Hepatocyte (in vitro differentiated cells): ENCODE measurements at regions not wholly inside any gene's neighbourhood (a gene's known extent, or its start where the extent isn't known, plus 50 kb on each side); places are given as distances from the start of the nearest gene placed in this dataset.

Experiments used
- DNase-seq: peaks from one replicate; pipeline ENCODE4 v3.0.0-alpha.2; 2016; ENCODE audit warnings: low spot score
- H2AFZ ChIP-seq: fragments of 200-600 bp; sonication (generic); 2 replicates; pipeline ENCODE4 v1.6.0; 2016; ENCODE audit warnings: antibody characterized with exemption, mild to moderate bottlenecking
- H3K27ac ChIP-seq: fragments of 200-600 bp; sonication (generic); 2 replicates; pipeline ENCODE4 v1.5.1; 2016; ENCODE audit warnings: mild to moderate bottlenecking
- H3K27me3 ChIP-seq: fragments of 200-600 bp; sonication (generic); 2 replicates; pipeline ENCODE4 v1.6.1; 2016
- H3K36me3 ChIP-seq: fragments of 200-600 bp; sonication (generic); replicated peaks from 2 replicates; pipeline ENCODE4 v1.5.1; 2016; ENCODE audit warnings: low read depth; ENCODE audit not compliant: insufficient read depth
- H3K4me1 ChIP-seq: fragments of 200-600 bp; sonication (generic); 2 replicates; pipeline ENCODE4 v1.5.1; 2016; ENCODE audit warnings: mild to moderate bottlenecking, moderate library complexity; ENCODE audit not compliant: insufficient read depth
- H3K4me2 ChIP-seq: fragments of 200-600 bp; sonication (generic); 2 replicates; pipeline ENCODE4 v1.6.0; 2016
- H3K4me3 ChIP-seq: fragments of 200-600 bp; sonication (generic); 2 replicates; pipeline ENCODE4 v1.5.1; 2016; ENCODE audit warnings: mild to moderate bottlenecking
- H3K79me2 ChIP-seq: fragments of 200-600 bp; sonication (generic); 2 replicates; pipeline ENCODE4 v1.6.0; 2017; ENCODE audit warnings: mild to moderate bottlenecking
- H3K9me2 ChIP-seq: fragments of 200-600 bp; sonication (generic); replicated peaks from 2 replicates; pipeline ENCODE4 v1.6.0; 2017; ENCODE audit warnings: mild to moderate bottlenecking; ENCODE audit not compliant: insufficient read depth
- H3K9me3 ChIP-seq: fragments of 200-600 bp; sonication (generic); 2 replicates; pipeline ENCODE4 v1.5.1; 2016; ENCODE audit warnings: low read depth, mild to moderate bottlenecking
- H4K20me1 ChIP-seq: fragments of 200-600 bp; sonication (generic); 2 replicates; pipeline ENCODE4 v1.6.0; 2016; ENCODE audit warnings: mild to moderate bottlenecking; ENCODE audit not compliant: insufficient read depth, poor library complexity, severe bottlenecking
- EZH2 ChIP-seq: fragments of 200-600 bp; sonication (generic); IDR thresholded peaks from 2 replicates; pipeline ENCODE4 v1.6.1; 2016; ENCODE audit warnings: antibody characterized with exemption, mild to moderate bottlenecking, borderline replicate concordance
- EZH2phosphoT487 ChIP-seq: fragments of 200-600 bp; sonication (generic); IDR thresholded peaks from one replicate; pipeline ENCODE4 v1.6.1; 2018; ENCODE audit warnings: antibody characterized with exemption, mild to moderate bottlenecking, low read depth, moderate library complexity; ENCODE audit not compliant: unreplicated experiment, severe bottlenecking
- WGBS: methylation state at CpG from one replicate; pipeline ENCODE4 v1.1.6; 2016; ENCODE audit warnings: low lambda C conversion rate; ENCODE audit errors: missing lambda C conversion rate; 5-methylcytosine and 5-hydroxymethylcytosine counted together
- TF ChIP-seq, protein P1 (sequence below): fragments of 200-600 bp; sonication (generic); IDR thresholded peaks from 2 replicates; pipeline ENCODE4 v1.5.1; 2016; ENCODE audit warnings: antibody characterized with exemption, mild to moderate bottlenecking; ENCODE audit not compliant: poor library complexity

DNA sequence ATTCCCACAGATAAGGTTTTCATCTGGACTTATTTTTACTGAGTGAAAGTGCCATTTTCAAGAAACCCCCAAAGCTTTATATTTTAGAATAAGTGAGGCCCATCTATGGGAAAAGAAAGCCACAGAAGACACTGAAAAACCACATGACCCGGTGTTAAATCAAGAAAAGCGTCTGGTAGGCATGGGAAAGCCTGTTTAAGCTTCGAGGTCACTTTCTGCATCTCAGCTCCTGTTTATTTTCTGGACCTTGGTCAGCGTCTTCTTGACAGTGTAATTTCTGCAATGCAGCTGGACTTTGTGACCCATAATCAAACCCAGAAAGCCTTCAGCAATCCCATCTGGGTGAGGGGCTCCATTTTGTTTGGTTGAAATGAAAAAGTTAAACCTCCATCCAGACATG lies 59.6 kb upstream of the NEDD9 start:
- Histone ChIP-seq H3K9me3 (no peaks in the 10 kb centered on the region), H2AFZ (no peak overlapping the region), H3K79me2 (no peaks in the 10 kb centered on the region), H4K20me1 (no peaks in the 10 kb centered on the region), H3K4me1 (peaks cover 17% of the 10 kb centered on the region), H3K36me3 (no peaks in the 10 kb centered on the region), H3K27me3 (no peaks in the 10 kb centered on the region), H3K9me2 (no peaks in the 10 kb centered on the region), H3K4me3 (no peak overlapping the region), H3K4me2 (peak overlapping the region; percentile 15), H3K27ac (peak overlapping the region; percentile 54)
- TF ChIP-seq EZH2, result no peak
- TF ChIP-seq, protein P1, sequence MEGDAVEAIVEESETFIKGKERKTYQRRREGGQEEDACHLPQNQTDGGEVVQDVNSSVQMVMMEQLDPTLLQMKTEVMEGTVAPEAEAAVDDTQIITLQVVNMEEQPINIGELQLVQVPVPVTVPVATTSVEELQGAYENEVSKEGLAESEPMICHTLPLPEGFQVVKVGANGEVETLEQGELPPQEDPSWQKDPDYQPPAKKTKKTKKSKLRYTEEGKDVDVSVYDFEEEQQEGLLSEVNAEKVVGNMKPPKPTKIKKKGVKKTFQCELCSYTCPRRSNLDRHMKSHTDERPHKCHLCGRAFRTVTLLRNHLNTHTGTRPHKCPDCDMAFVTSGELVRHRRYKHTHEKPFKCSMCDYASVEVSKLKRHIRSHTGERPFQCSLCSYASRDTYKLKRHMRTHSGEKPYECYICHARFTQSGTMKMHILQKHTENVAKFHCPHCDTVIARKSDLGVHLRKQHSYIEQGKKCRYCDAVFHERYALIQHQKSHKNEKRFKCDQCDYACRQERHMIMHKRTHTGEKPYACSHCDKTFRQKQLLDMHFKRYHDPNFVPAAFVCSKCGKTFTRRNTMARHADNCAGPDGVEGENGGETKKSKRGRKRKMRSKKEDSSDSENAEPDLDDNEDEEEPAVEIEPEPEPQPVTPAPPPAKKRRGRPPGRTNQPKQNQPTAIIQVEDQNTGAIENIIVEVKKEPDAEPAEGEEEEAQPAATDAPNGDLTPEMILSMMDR, result no peak
- no peak for TF ChIP-seq EZH2phosphoT487
- no peak for DNase-seq
- WGBS, result 28% methylated on average over 4 of the region's 4 CpGs

DNA sequence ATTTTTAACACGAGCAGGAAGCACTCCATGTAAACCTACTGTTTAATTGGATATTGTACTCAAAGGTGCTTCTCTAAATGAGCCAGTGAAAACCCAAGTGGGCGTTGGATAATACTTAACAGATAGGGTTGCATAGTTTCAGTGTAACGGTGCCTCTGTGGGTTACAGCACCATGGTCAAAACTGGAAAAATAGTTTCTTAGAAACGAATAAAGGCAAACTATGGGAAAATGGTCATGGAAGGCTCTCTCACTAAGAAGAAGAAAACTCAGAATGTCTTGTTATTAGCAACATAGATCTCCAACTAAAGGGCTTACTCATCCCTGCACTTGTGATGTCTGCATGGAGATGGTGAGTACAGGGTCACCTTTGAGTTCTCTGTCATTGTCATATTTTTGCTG lies 59.1 kb upstream of the NEDD9 start:
- H3K4me2 ChIP-seq, result peak overlapping the region; percentile 15

DNA sequence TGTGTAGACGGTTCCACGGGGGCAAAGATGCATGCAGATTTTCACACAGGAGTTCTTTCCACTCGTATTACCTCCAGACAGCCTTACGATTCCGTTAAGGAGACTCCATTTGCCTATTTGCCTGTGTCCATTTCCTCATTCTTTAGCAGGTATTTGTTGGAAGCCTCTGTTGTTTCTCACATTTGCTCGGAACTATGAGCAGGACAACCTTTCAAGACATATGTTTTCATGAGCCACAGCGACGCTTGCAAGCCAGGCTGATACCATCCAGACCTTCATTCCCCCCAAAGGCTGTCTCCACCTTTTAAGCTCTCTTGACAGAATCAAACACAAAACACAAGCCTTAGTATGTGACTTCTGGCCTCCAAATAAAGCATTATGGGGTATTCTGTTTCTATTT lies 57.6 kb upstream of the NEDD9 start:
- DNase-seq, result no peak
- H3K4me2 ChIP-seq, result no peak overlapping the region
- no peaks in the 10 kb centered on the region for H3K79me2 ChIP-seq
- no peak overlapping the region for H2AFZ ChIP-seq
- H3K27ac ChIP-seq, result no peak overlapping the region
- H4K20me1 ChIP-seq, result no peaks in the 10 kb centered on the region
- H3K4me3 ChIP-seq, result no peak overlapping the region
- H3K36me3 ChIP-seq, result no peaks in the 10 kb centered on the region
- 56% methylated on average over 8 of the region's 8 CpGs for WGBS
- TF ChIP-seq EZH2 (no peak), EZH2phosphoT487 (no peak)
- TF ChIP-seq, protein P1, result no peak
- H3K9me2 ChIP-seq, result no peaks in the 10 kb centered on the region
- peaks cover 16% of the 10 kb centered on the region for H3K4me1 ChIP-seq
- no peaks in the 10 kb centered on the region for H3K9me3 ChIP-seq
- H3K27me3 ChIP-seq, result no peaks in the 10 kb centered on the region

More for the DNA sequence above, 59.1 kb upstream of the NEDD9 start:
- no peak overlapping the region for H2AFZ ChIP-seq
- H3K27me3 ChIP-seq, result no peaks in the 10 kb centered on the region
- TF ChIP-seq EZH2phosphoT487 (no peak), EZH2 (no peak)
- TF ChIP-seq, protein P1, result no peak
- 86% methylated on average over 4 of the region's 4 CpGs for WGBS
- H3K9me2 ChIP-seq, result no peaks in the 10 kb centered on the region
- H3K27ac ChIP-seq, result peak overlapping the region; percentile 54
- no peaks in the 10 kb centered on the region for H4K20me1 ChIP-seq
- H3K4me3 ChIP-seq, result no peak overlapping the region
- H3K9me3 ChIP-seq, result no peaks in the 10 kb centered on the region
- H3K4me1 ChIP-seq, result peaks cover 16% of the 10 kb centered on the region
- H3K36me3 ChIP-seq, result no peaks in the 10 kb centered on the region
- DNase-seq, result no peak
- H3K79me2 ChIP-seq, result no peaks in the 10 kb centered on the region

DNA sequence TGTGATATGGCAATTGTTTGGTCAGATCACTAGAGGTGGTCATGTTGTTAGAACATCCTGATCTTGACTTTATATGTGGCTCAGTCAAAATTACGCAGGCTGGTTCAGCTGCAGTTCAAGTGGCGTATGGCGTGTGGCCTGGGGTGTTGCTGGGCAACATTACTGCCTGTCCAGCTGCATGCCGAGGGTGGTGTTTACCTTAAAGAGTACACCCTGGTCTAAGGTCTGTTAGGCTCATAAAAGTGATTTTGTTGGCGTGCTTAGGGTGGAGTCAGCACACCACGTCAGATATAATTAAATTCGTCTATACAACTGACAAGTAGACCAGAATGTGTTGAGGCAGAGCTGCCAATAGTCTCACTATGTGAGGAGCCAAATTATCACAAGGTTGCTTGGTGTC lies 55.6 kb upstream of the NEDD9 start:
- peak; percentile 77 for DNase-seq
- H3K4me2 ChIP-seq, result no peak overlapping the region

More for the DNA sequence above, 55.6 kb upstream of the NEDD9 start:
- 48% methylated on average over 7 of the region's 7 CpGs for WGBS
- TF ChIP-seq EZH2, result no peak
- TF ChIP-seq, protein P1, result no peak
- no peak for TF ChIP-seq EZH2phosphoT487
- H3K27me3 ChIP-seq, result no peaks in the 10 kb centered on the region
- no peaks in the 10 kb centered on the region for H3K79me2 ChIP-seq
- no peaks in the 10 kb centered on the region for H3K36me3 ChIP-seq
- no peaks in the 10 kb centered on the region for H3K9me3 ChIP-seq
- peak overlapping the region; percentile 83 for H3K27ac ChIP-seq
- no peak overlapping the region for H3K4me3 ChIP-seq
- no peaks in the 10 kb centered on the region for H4K20me1 ChIP-seq
- H3K9me2 ChIP-seq, result no peaks in the 10 kb centered on the region
- peaks cover 16% of the 10 kb centered on the region for H3K4me1 ChIP-seq
- H2AFZ ChIP-seq, result peak overlapping the region; percentile 5
